HepG2 (cell line): ENCODE measurements at regions not wholly inside any gene's neighbourhood (a gene's known extent, or its start where the extent isn't known, plus 50 kb on each side); places are given as distances from the start of the nearest gene placed in this dataset.
"Not testable (repeated sequence)": the region's sequence is repeated elsewhere in the genome, so short reads cannot be mapped to it uniquely, and the experiment has no call there.

Source experiments
- ATAC-seq: fragments of 200-7000 bp; cut with Tn5 transposase; 3 replicates; pipeline ENCODE4 v1.9.1; 2020; ENCODE audit warnings: mild to moderate bottlenecking, moderate library complexity
- BruUV-seq: library from RNA; stranded (reverse); fragments of 400-500 nt; replicated peaks from 2 replicates; lab custom pipeline; 2021; lab: Mats Ljungman, UMichigan
- CTCF ChIA-PET: fragments of 300-600 bp; formaldehyde crosslinking; extraction: SDS; loops from one replicate; lab custom pipeline; 2021; ENCODE audit warnings: low total read pairs, inconsistent platforms, low intra/inter-chr PET ratio; lab: Yijun Ruan, JAX
- POLR2A ChIA-PET: fragments of 350-600 bp; sonication (Branson Sonifier 250); formaldehyde crosslinking; loops from one replicate; lab custom pipeline; 2020; ENCODE audit warnings: antibody characterized with exemption, inconsistent platforms; lab: Yijun Ruan, JAX
- DNase-seq: peaks from one replicate; pipeline ENCODE4 v3.0.0-alpha.2; 2015; ENCODE audit warnings: low spot score
- FAIRE-seq: peaks from 3 replicates; lab custom pipeline; 2011; peaks lifted over from hg19 to GRCh38; lab: Jason Lieb, UNC
- H2AFZ ChIP-seq: one replicate; pipeline ENCODE4 v1.6.1; 2011; ENCODE audit warnings: low read length, inconsistent platforms
- H3K27ac ChIP-seq: fragments of 300-600 bp; 3 replicates; pipeline ENCODE4 v1.8.0; 2011; ENCODE audit warnings: mixed run types, mild to moderate bottlenecking, mixed read lengths, low read length, inconsistent platforms; ENCODE audit not compliant: insufficient read depth; ENCODE audit errors: extremely low read length
- H3K27me3 ChIP-seq, 2 experiments: fragments of 200-600 bp in 1 of 2; 2 replicates in 1 of 2; 3 replicates in 1 of 2; pipeline versions ENCODE4 v1.6.0 to v1.8.0; 2011; ENCODE audit warnings: low read length in 2 of 2, mild to moderate bottlenecking in 2 of 2, moderate library complexity in 2 of 2, inconsistent platforms in 1 of 2; ENCODE audit not compliant: insufficient read depth in 2 of 2, control insufficient read depth in 1 of 2
- H3K36me3 ChIP-seq, 2 experiments: fragments of 200-600 bp in 1 of 2; replicated peaks in 1 of 2; 2 replicates in 1 of 2; 3 replicates in 1 of 2; pipeline versions ENCODE4 v1.5.1 to v1.8.0; 2011; ENCODE audit warnings: low read length in 2 of 2, inconsistent platforms in 1 of 2; ENCODE audit not compliant: insufficient read depth in 2 of 2, control insufficient read depth in 1 of 2
- H3K4me1 ChIP-seq: 2 replicates; pipeline ENCODE4 v1.5.1; 2012; ENCODE audit warnings: low read length, inconsistent platforms; ENCODE audit not compliant: insufficient read depth
- H3K4me2 ChIP-seq: 2 replicates; pipeline ENCODE4 v1.6.0; 2011; ENCODE audit warnings: low read depth, low read length, inconsistent platforms
- H3K4me3 ChIP-seq, 3 experiments: fragments of 200-600 bp in 1 of 3; sonication (generic), shearing (Covaris generic) in 1 of 3; replicated peaks in 1 of 3; 2 replicates each; pipeline ENCODE4 v1.5.1; 2011 to 2016; ENCODE audit warnings: low read length in 3 of 3, inconsistent platforms in 2 of 3, low read depth in 2 of 3, mild to moderate bottlenecking in 2 of 3, control low read depth in 1 of 3, mixed read lengths in 1 of 3; ENCODE audit not compliant: insufficient read depth in 1 of 3
- H3K79me2 ChIP-seq: one replicate; pipeline ENCODE4 v1.6.1; 2011; ENCODE audit warnings: low read length, inconsistent platforms; ENCODE audit not compliant: insufficient read depth
- H3K9ac ChIP-seq: 2 replicates; pipeline ENCODE4 v1.6.0; 2011; ENCODE audit warnings: mild to moderate bottlenecking, low read depth, low read length, inconsistent platforms; ENCODE audit not compliant: insufficient read depth
- H3K9me3 ChIP-seq: 2 replicates; pipeline ENCODE4 v1.5.1; 2012; ENCODE audit warnings: mild to moderate bottlenecking, low read length
- H4K20me1 ChIP-seq: 2 replicates; pipeline ENCODE4 v1.6.0; 2011; ENCODE audit warnings: inconsistent platforms, mild to moderate bottlenecking, low read length, moderate library complexity; ENCODE audit not compliant: insufficient read depth
- ARHGAP35 ChIP-seq: sonication (generic); formaldehyde crosslinking; IDR thresholded peaks from 2 replicates; pipeline ENCODE4 v1.9.0; 2022; ENCODE audit warnings: mild to moderate bottlenecking, inconsistent platforms, moderate library complexity, missing genetic modification reagents, borderline replicate concordance
- ARID2 ChIP-seq: sonication (generic); formaldehyde crosslinking; IDR thresholded peaks from 2 replicates; pipeline ENCODE4 v1.8.1; 2022; ENCODE audit warnings: mild to moderate bottlenecking, missing genetic modification reagents, borderline replicate concordance
- ARNTL ChIP-seq: sonication (generic); formaldehyde crosslinking; IDR thresholded peaks from 2 replicates; pipeline ENCODE4 v1.4.0; 2020; ENCODE audit warnings: mild to moderate bottlenecking, missing genetic modification reagents
- BHLHE40 ChIP-seq: IDR thresholded peaks from 2 replicates; pipeline ENCODE4 v1.6.1; 2011; ENCODE audit warnings: low read length, improper control_type of control experiment
- CREB1 ChIP-seq, 2 experiments: fragments of 450-650 bp in 1 of 2; IDR thresholded peaks; 2 replicates each; pipeline ENCODE4 v1.6.1; 2016 to 2017; ENCODE audit warnings: control low read depth in 1 of 2, mild to moderate bottlenecking in 1 of 2, missing compliant biosample characterization in 1 of 2, missing genetic modification characterization in 1 of 2
- FOXO1 ChIP-seq: sonication (generic); formaldehyde crosslinking; IDR thresholded peaks from 2 replicates; pipeline ENCODE4 v1.4.0; 2020; ENCODE audit warnings: missing genetic modification reagents
- KLF15 ChIP-seq: sonication (generic); formaldehyde crosslinking; IDR thresholded peaks from 2 replicates; pipeline ENCODE4 v1.8.1; 2023; ENCODE audit warnings: borderline replicate concordance, mild to moderate bottlenecking, inconsistent platforms, missing genetic modification reagents, mixed read lengths
- MTA3 ChIP-seq: sonication (generic); formaldehyde crosslinking; IDR thresholded peaks from 2 replicates; pipeline ENCODE4 v1.4.0; 2020; ENCODE audit warnings: missing genetic modification reagents
- NPAS2 ChIP-seq: sonication (generic); formaldehyde crosslinking; IDR thresholded peaks from 2 replicates; pipeline ENCODE4 v1.8.0; 2022; ENCODE audit warnings: mild to moderate bottlenecking, missing genetic modification reagents, borderline replicate concordance
- NR2F1 ChIP-seq, 2 experiments: fragments of 450-650 bp in 1 of 2; formaldehyde crosslinking in 1 of 2; IDR thresholded peaks; 2 replicates each; pipeline versions ENCODE4 v1.5.0 to v1.6.1; 2016 to 2020; ENCODE audit warnings: mild to moderate bottlenecking in 1 of 2, missing compliant biosample characterization in 1 of 2, missing genetic modification reagents in 1 of 2, moderate library complexity in 1 of 2
- SP4 ChIP-seq: sonication (generic); formaldehyde crosslinking; IDR thresholded peaks from 2 replicates; pipeline ENCODE4 v1.8.1; 2023; ENCODE audit warnings: mild to moderate bottlenecking, missing genetic modification reagents
- TBP ChIP-seq: sonication (generic); formaldehyde crosslinking; IDR thresholded peaks from 2 replicates; pipeline ENCODE4 v1.5.0; 2020; ENCODE audit warnings: missing genetic modification reagents
- ZFP41 ChIP-seq: sonication (generic); formaldehyde crosslinking; IDR thresholded peaks from 2 replicates; pipeline ENCODE4 v1.4.0; 2020; ENCODE audit warnings: mild to moderate bottlenecking, missing genetic modification reagents, borderline replicate concordance
- ZNF234 ChIP-seq: sonication (generic); formaldehyde crosslinking; conservative IDR thresholded peaks from 2 replicates; pipeline ENCODE4 v1.5.1; 2020; ENCODE audit warnings: mild to moderate bottlenecking, missing genetic modification reagents
- ZNF460 ChIP-seq: sonication (generic); formaldehyde crosslinking; IDR thresholded peaks from 2 replicates; pipeline ENCODE4 v1.5.1; 2020; ENCODE audit warnings: missing genetic modification reagents, mild to moderate bottlenecking, borderline replicate concordance
- ZNF577 ChIP-seq: sonication (generic); formaldehyde crosslinking; IDR thresholded peaks from 2 replicates; pipeline ENCODE4 v1.4.0; 2020; ENCODE audit warnings: mild to moderate bottlenecking, low read depth, missing genetic modification reagents, borderline replicate concordance
- WGBS: methylation state at CpG from one replicate; pipeline ENCODE4 v1.1.6; 2017; ENCODE audit warnings: low lambda C conversion rate; 5-methylcytosine and 5-hydroxymethylcytosine counted together
- in situ Hi-C: cut with HindIII; loops from 2 replicates; pipeline ENCODE4 v1.10.0; 2017; ENCODE audit warnings: low pct_unique_long_range_greater_than_20kb; ENCODE audit not compliant: extremely low pct_ligation_motif_present
- intact Hi-C: fragments of 100-400 bp; cut with micrococcal nuclease; formaldehyde crosslinking; loops from one replicate; pipeline ENCODE4 v1.10.0; 2022; ENCODE audit not compliant: unreplicated experiment

GRCh38 chr5:159811712-159812111, 104.6 kb upstream of the ADRA1B start:
- Histone ChIP-seq H3K9me3 (no peaks in the 10 kb centered on the region), H3K4me1 (no peaks in the 10 kb centered on the region), H3K4me3 (no peak overlapping the region), H4K20me1 (no peaks in the 10 kb centered on the region), H3K4me2 (no peak overlapping the region), H3K27ac (no peak overlapping the region), H2AFZ (no peak overlapping the region), H3K27me3 (no peaks in the 10 kb centered on the region; a peak in 1 of 5 replicates), H3K79me2 (no peaks in the 10 kb centered on the region), H3K9ac (no peak overlapping the region), H3K36me3 (no peaks in the 10 kb centered on the region)
- ATAC-seq, result no peak
- TF ChIP-seq NPAS2 (CRISPR knock-in tag), result no peak
- TF ChIP-seq NR2F1 (CRISPR knock-in tag; IDR thresholded peaks at IDR 0.05), result no peak
- TF ChIP-seq ZFP41 (CRISPR knock-in tag), result no peak
- no peak for TF ChIP-seq ARHGAP35 (CRISPR knock-in tag)
- no peak for TF ChIP-seq BHLHE40
- TF ChIP-seq MTA3 (CRISPR knock-in tag), result no peak
- no peak for TF ChIP-seq ARID2 (CRISPR knock-in tag)
- no peak for TF ChIP-seq FOXO1 (CRISPR knock-in tag)
- no peak for TF ChIP-seq ZNF460 (CRISPR knock-in tag)
- TF ChIP-seq ZNF577, result no peak
- no peak for TF ChIP-seq KLF15
- TF ChIP-seq CREB1 (IDR thresholded peaks at IDR 0.05), result no peak
- no peak for TF ChIP-seq CREB1 (CRISPR knock-in tag; IDR thresholded peaks at IDR 0.05)
- TF ChIP-seq ARNTL (CRISPR knock-in tag), result no peak
- TF ChIP-seq TBP, result no peak
- TF ChIP-seq ZNF234 (CRISPR knock-in tag), result no peak
- TF ChIP-seq SP4 (CRISPR knock-in tag), result no peak
- no peak for FAIRE-seq
- ChIA-PET CTCF (no interaction called here), POLR2A (no interaction called here)
- in situ Hi-C loops (no loop called here), intact Hi-C loops (no loop called here)
- DNase-seq, result no peak
- 11% methylated on average over 2 of the region's 2 CpGs for WGBS
- BruUV-seq, result no TSS peak

GRCh38 chr5:159812759-159813158, 103.5 kb upstream of the ADRA1B start:
- H3K9ac ChIP-seq, H3K9me3 ChIP-seq, CTCF ChIA-PET, H3K4me1 ChIP-seq, FAIRE-seq, H3K27me3 ChIP-seq, H3K36me3 ChIP-seq, H3K4me3 ChIP-seq, H2AFZ ChIP-seq, H3K79me2 ChIP-seq, DNase-seq, H3K27ac ChIP-seq, intact Hi-C loops, H4K20me1 ChIP-seq, BruUV-seq, H3K4me2 ChIP-seq, in situ Hi-C loops, POLR2A ChIA-PET, ATAC-seq: not testable (repeated sequence)
- WGBS, result 61% methylated on average over 3 of the region's 3 CpGs
